ENCODE measurements at regions not wholly inside any gene's neighbourhood (a gene's known extent, or its start where the extent isn't known, plus 50 kb on each side); places are given as distances from the start of the nearest gene placed in this dataset.

GRCh38 chr14:65975865-65976264 is 510.3 kb upstream of the CCDC196 start:
- TF ChIP-seq POLR2A (IDR thresholded peaks at IDR 0.05), result no peak
- TF ChIP-seq, protein P1, sequence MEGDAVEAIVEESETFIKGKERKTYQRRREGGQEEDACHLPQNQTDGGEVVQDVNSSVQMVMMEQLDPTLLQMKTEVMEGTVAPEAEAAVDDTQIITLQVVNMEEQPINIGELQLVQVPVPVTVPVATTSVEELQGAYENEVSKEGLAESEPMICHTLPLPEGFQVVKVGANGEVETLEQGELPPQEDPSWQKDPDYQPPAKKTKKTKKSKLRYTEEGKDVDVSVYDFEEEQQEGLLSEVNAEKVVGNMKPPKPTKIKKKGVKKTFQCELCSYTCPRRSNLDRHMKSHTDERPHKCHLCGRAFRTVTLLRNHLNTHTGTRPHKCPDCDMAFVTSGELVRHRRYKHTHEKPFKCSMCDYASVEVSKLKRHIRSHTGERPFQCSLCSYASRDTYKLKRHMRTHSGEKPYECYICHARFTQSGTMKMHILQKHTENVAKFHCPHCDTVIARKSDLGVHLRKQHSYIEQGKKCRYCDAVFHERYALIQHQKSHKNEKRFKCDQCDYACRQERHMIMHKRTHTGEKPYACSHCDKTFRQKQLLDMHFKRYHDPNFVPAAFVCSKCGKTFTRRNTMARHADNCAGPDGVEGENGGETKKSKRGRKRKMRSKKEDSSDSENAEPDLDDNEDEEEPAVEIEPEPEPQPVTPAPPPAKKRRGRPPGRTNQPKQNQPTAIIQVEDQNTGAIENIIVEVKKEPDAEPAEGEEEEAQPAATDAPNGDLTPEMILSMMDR (IDR thresholded peaks at IDR 0.05), result no peak
- H3K4me3 ChIP-seq, result no peak overlapping the region
- intact Hi-C loops (cut with DNase I), result no loop called here
- H3K4me1 ChIP-seq, result no peaks in the 10 kb centered on the region
- peaks cover 0 to 9% (median 0%) of the 10 kb centered on the region in 3 donors for H3K9me3 ChIP-seq
- no peak overlapping the region for H3K27ac ChIP-seq
- DNase-seq (no peak), ATAC-seq (no peak)
- 45 to 49% methylated on average over 3 of the region's 3 CpGs for WGBS, 2 donors
- no peaks in the 10 kb centered on the region for H3K36me3 ChIP-seq (replicated peaks in 1 of 2; ENCODE audit: insufficient read depth in 1 of 2, low read depth in 2 of 2)
- H3K27me3 ChIP-seq, result no peaks in the 10 kb centered on the region

GRCh38 chr14:65976761-65977404 is 509.3 kb upstream of the CCDC196 start:
- 80 to 82% methylated on average over 6 of the region's 6 CpGs for WGBS, 2 donors
- ATAC-seq (no peak), DNase-seq (no peak)
- intact Hi-C loops (cut with DNase I), result no loop called here
- no peak overlapping the region for H3K27ac ChIP-seq
- no peak overlapping the region for H3K4me3 ChIP-seq
- H3K27me3 ChIP-seq, result no peaks in the 10 kb centered on the region
- no peaks in the 10 kb centered on the region for H3K4me1 ChIP-seq
- no peaks in the 10 kb centered on the region for H3K36me3 ChIP-seq (replicated peaks in 1 of 2; ENCODE audit: insufficient read depth in 1 of 2, low read depth in 2 of 2)
- H3K9me3 ChIP-seq, result peaks cover 0 to 9% (median 0%) of the 10 kb centered on the region in 3 donors
- no peak for TF ChIP-seq POLR2A (IDR thresholded peaks at IDR 0.05)
- TF ChIP-seq, protein P1 (IDR thresholded peaks at IDR 0.05), result no peak

GRCh38 chr14:65981192-65981843 is 504.9 kb upstream of the CCDC196 start:
- Histone ChIP-seq H3K27me3 (no peaks in the 10 kb centered on the region), H3K27ac (no peak overlapping the region), H3K9me3 (peaks cover 0 to 9% (median 0%) of the 10 kb centered on the region in 3 donors), H3K4me3 (no peak overlapping the region), H3K4me1 (no peaks in the 10 kb centered on the region), H3K36me3 (replicated peaks in 1 of 2; ENCODE audit: insufficient read depth in 1 of 2, low read depth in 2 of 2) (no peaks in the 10 kb centered on the region)
- intact Hi-C loops (cut with DNase I), result no loop called here
- WGBS, 2 donors, result 60 to 65% methylated on average over 6 of the region's 6 CpGs
- TF ChIP-seq, protein P1 (IDR thresholded peaks at IDR 0.05), result no peak
- DNase-seq (no peak), ATAC-seq (no peak)

- Histone ChIP-seq H3K4me1 (no peaks in the 10 kb centered on the region), H3K9me3 (no peaks in the 10 kb centered on the region), H3K4me3 (no peak overlapping the region), H3K27me3 (no peaks in the 10 kb centered on the region), H3K27ac (no peak overlapping the region), H3K36me3 (replicated peaks in 1 of 2; ENCODE audit: insufficient read depth in 1 of 2, low read depth in 2 of 2) (no peaks in the 10 kb centered on the region)
- 21 to 41% methylated on average over 1 of the region's 1 CpG for WGBS, 2 donors
- TF ChIP-seq, protein P1 (IDR thresholded peaks at IDR 0.05), result no peak
- TF ChIP-seq POLR2A (IDR thresholded peaks at IDR 0.05), result no peak
- intact Hi-C loops (cut with DNase I), result no loop called here
- ATAC-seq, result no peak
- DNase-seq, result no peak
These were observed 500.1 kb upstream of the CCDC196 start for GRCh38 chr14:65986041-65986440.

GRCh38 chr14:65989981-65990380 is 496.2 kb upstream of the CCDC196 start:
- no peak overlapping the region for H3K4me3 ChIP-seq
- H3K27me3 ChIP-seq, result no peaks in the 10 kb centered on the region
- no peaks in the 10 kb centered on the region for H3K36me3 ChIP-seq (replicated peaks in 1 of 2; ENCODE audit: insufficient read depth in 1 of 2, low read depth in 2 of 2)
- H3K9me3 ChIP-seq, result no peaks in the 10 kb centered on the region
- ATAC-seq, result no peak
- H3K27ac ChIP-seq, result no peak overlapping the region
- TF ChIP-seq, protein P1 (IDR thresholded peaks at IDR 0.05), result no peak
- TF ChIP-seq POLR2A (IDR thresholded peaks at IDR 0.05), result no peak
- no peaks in the 10 kb centered on the region for H3K4me1 ChIP-seq
- intact Hi-C loops (cut with DNase I), result no loop called here
- no peak for DNase-seq

Data from body of pancreas (tissue), 4 donors.